Ishikawa (cell line): ENCODE measurements at regions not wholly inside any gene's neighbourhood (a gene's known extent, or its start where the extent isn't known, plus 50 kb on each side); places are given as distances from the start of the nearest gene placed in this dataset.

Experiments
- CEBPB ChIP-seq: IDR thresholded peaks from 2 replicates; pipeline ENCODE4 v1.6.1; 2012
- CREB1 ChIP-seq: IDR thresholded peaks from 2 replicates; pipeline ENCODE4 v1.6.1; 2012; ENCODE audit warnings: low read depth
- EGR1 ChIP-seq: IDR thresholded peaks from 2 replicates; pipeline ENCODE4 v1.6.1; 2012
- EP300 ChIP-seq: IDR thresholded peaks from 2 replicates; pipeline ENCODE4 v1.6.1; 2012; ENCODE audit warnings: borderline replicate concordance
- FOXM1 ChIP-seq: IDR thresholded peaks from 2 replicates; pipeline ENCODE4 v1.6.1; 2012; ENCODE audit warnings: low read depth, borderline replicate concordance
- MAX ChIP-seq: IDR thresholded peaks from 2 replicates; pipeline ENCODE4 v1.6.1; 2012
- NFIC ChIP-seq: IDR thresholded peaks from 2 replicates; pipeline ENCODE4 v1.6.1; 2012
- RAD21 ChIP-seq: IDR thresholded peaks from 2 replicates; pipeline ENCODE4 v1.6.1; 2012; ENCODE audit warnings: low read depth
- REST ChIP-seq: IDR thresholded peaks from 2 replicates; pipeline ENCODE4 v1.6.1; 2012; ENCODE audit warnings: low read depth, mild to moderate bottlenecking
- TAF1 ChIP-seq: IDR thresholded peaks from 2 replicates; pipeline ENCODE4 v1.6.1; 2012; ENCODE audit warnings: low read depth, mild to moderate bottlenecking
- TCF12 ChIP-seq: IDR thresholded peaks from 2 replicates; pipeline ENCODE4 v1.6.1; 2012; ENCODE audit warnings: low read depth
- TEAD4 ChIP-seq: IDR thresholded peaks from 2 replicates; pipeline ENCODE4 v1.6.1; 2012
- USF1 ChIP-seq: IDR thresholded peaks from 2 replicates; pipeline ENCODE4 v1.6.1; 2012
- YY1 ChIP-seq: IDR thresholded peaks from 2 replicates; pipeline ENCODE4 v1.6.1; 2012; ENCODE audit warnings: low read depth
- ZBTB7A ChIP-seq: IDR thresholded peaks from 2 replicates; pipeline ENCODE4 v1.6.1; 2012; ENCODE audit warnings: low read depth

- TF ChIP-seq MAX (no peak), USF1 (no peak), NFIC (no peak), ZBTB7A (no peak), EP300 (no peak), YY1 (no peak), FOXM1 (no peak), REST (no peak), TCF12 (no peak), CREB1 (no peak), CEBPB (no peak), EGR1 (no peak), RAD21 (no peak), TAF1 (no peak), TEAD4 (no peak)
These were observed 172.5 kb downstream of the BUB3 start for GRCh38 chr10:123326674-123327073.

GRCh38 chr10:123327450-123327849 lies 173.2 kb downstream of the BUB3 start:
- TF ChIP-seq MAX (no peak), TAF1 (no peak), RAD21 (no peak), ZBTB7A (no peak), REST (no peak), FOXM1 (no peak), EP300 (no peak), TEAD4 (no peak), USF1 (no peak), CEBPB (no peak), NFIC (no peak), EGR1 (no peak)

GRCh38 chr10:123327896-123328295 lies 173.7 kb downstream of the BUB3 start:
- TF ChIP-seq NFIC (no peak), TCF12 (no peak)

- TF ChIP-seq CEBPB (no peak), YY1 (no peak), REST (no peak), EP300 (no peak), MAX (no peak), TCF12 (no peak)
These were observed 177.2 kb downstream of the BUB3 start for GRCh38 chr10:123331438-123331837.

GRCh38 chr10:123346581-123346980 lies 192.4 kb downstream of the BUB3 start:
- no peak for TF ChIP-seq NFIC
- no peak for TF ChIP-seq CEBPB
- no peak for TF ChIP-seq FOXM1
- no peak for TF ChIP-seq TAF1
- no peak for TF ChIP-seq USF1
- no peak for TF ChIP-seq TCF12
- TF ChIP-seq EP300: no peak
- no peak for TF ChIP-seq CREB1
- no peak for TF ChIP-seq RAD21
- TF ChIP-seq REST: no peak
- no peak for TF ChIP-seq TEAD4
- no peak for TF ChIP-seq YY1
- no peak for TF ChIP-seq ZBTB7A
- no peak for TF ChIP-seq MAX
- TF ChIP-seq EGR1: no peak
